ENCODE measurements at regions not wholly inside any gene's neighbourhood (a gene's known extent, or its start where the extent isn't known, plus 50 kb on each side); places are given as distances from the start of the nearest gene placed in this dataset.

GRCh38 chr4:138898282-138898681 lies 117.3 kb upstream of the NOCT start:
- Histone ChIP-seq H3K4me3 (no peak overlapping the region), H3K27me3 (replicated peaks; ENCODE audit: insufficient read depth) (no peaks in the 10 kb centered on the region), H3K36me3 (no peaks in the 10 kb centered on the region), H3K9me3 (no peaks in the 10 kb centered on the region), H3K27ac (no peak overlapping the region), H3K4me1 (ENCODE audit: control insufficient read depth in 1 of 2, low read depth in 2 of 2) (peaks cover 0 to 4% of the 10 kb centered on the region in 2 donors)
- no peak for TF ChIP-seq CTCF (IDR thresholded peaks at IDR 0.05)
- ATAC-seq (ENCODE audit: insufficient number of reproducible peaks, low FRiP score, low read depth) (no peak), DNase-seq (ENCODE audit: low spot score) (no peak)

GRCh38 chr4:138897811-138898226 lies 117.8 kb upstream of the NOCT start:
- TF ChIP-seq CTCF (IDR thresholded peaks at IDR 0.05), result no peak
- no peak for DNase-seq (ENCODE audit: low spot score)
- Histone ChIP-seq H3K4me1 (ENCODE audit: control insufficient read depth in 1 of 2, low read depth in 2 of 2) (peaks cover 0 to 4% of the 10 kb centered on the region in 2 donors), H3K9me3 (no peaks in the 10 kb centered on the region), H3K36me3 (no peaks in the 10 kb centered on the region), H3K27me3 (replicated peaks; ENCODE audit: insufficient read depth) (no peaks in the 10 kb centered on the region), H3K27ac (no peak overlapping the region), H3K4me3 (no peak overlapping the region)
- no peak for ATAC-seq (ENCODE audit: insufficient number of reproducible peaks, low FRiP score, low read depth)

GRCh38 chr4:138894709-138895108 lies 120.9 kb upstream of the NOCT start:
- no peaks in the 10 kb centered on the region for H3K9me3 ChIP-seq
- no peak for TF ChIP-seq CTCF (IDR thresholded peaks at IDR 0.05)
- DNase-seq (ENCODE audit: low spot score) (no peak), ATAC-seq (ENCODE audit: insufficient number of reproducible peaks, low FRiP score, low read depth) (no peak)
- no peaks in the 10 kb centered on the region for H3K27me3 ChIP-seq (replicated peaks; ENCODE audit: insufficient read depth)
- H3K4me3 ChIP-seq, result no peak overlapping the region
- no peaks in the 10 kb centered on the region for H3K36me3 ChIP-seq
- H3K4me1 ChIP-seq (ENCODE audit: control insufficient read depth in 1 of 2, low read depth in 2 of 2), result peaks cover 0 to 4% of the 10 kb centered on the region in 2 donors
- no peak overlapping the region for H3K27ac ChIP-seq

- Histone ChIP-seq H3K4me3 (no peak overlapping the region), H3K27ac (no peak overlapping the region), H3K27me3 (replicated peaks; ENCODE audit: insufficient read depth) (no peaks in the 10 kb centered on the region), H3K4me1 (ENCODE audit: control insufficient read depth in 1 of 2, low read depth in 2 of 2) (peaks cover 0 to 4% of the 10 kb centered on the region in 2 donors), H3K36me3 (no peaks in the 10 kb centered on the region), H3K9me3 (no peaks in the 10 kb centered on the region)
- ATAC-seq (ENCODE audit: insufficient number of reproducible peaks, low FRiP score, low read depth) (no peak), DNase-seq (ENCODE audit: low spot score) (no peak)
- TF ChIP-seq CTCF (IDR thresholded peaks at IDR 0.05), result no peak
Observed at GRCh38 chr4:138894011-138894410, 121.6 kb upstream of the NOCT start.

GRCh38 chr4:138892483-138893407 lies 122.8 kb upstream of the NOCT start:
- TF ChIP-seq CTCF (IDR thresholded peaks at IDR 0.05), result no peak
- no peak for ATAC-seq (ENCODE audit: insufficient number of reproducible peaks, low FRiP score, low read depth)
- no peaks in the 10 kb centered on the region for H3K9me3 ChIP-seq
- no peaks in the 10 kb centered on the region for H3K36me3 ChIP-seq
- no peaks in the 10 kb centered on the region for H3K27me3 ChIP-seq (replicated peaks; ENCODE audit: insufficient read depth)
- H3K4me1 ChIP-seq (ENCODE audit: control insufficient read depth in 1 of 2, low read depth in 2 of 2), result no peaks in the 10 kb centered on the region
- no peak for DNase-seq (ENCODE audit: low spot score)
- no peak overlapping the region for H3K27ac ChIP-seq
- H3K4me3 ChIP-seq, result no peak overlapping the region
